ENCODE measurements at regions not wholly inside any gene's neighbourhood (a gene's known extent, or its start where the extent isn't known, plus 50 kb on each side); places are given as distances from the start of the nearest gene placed in this dataset.
A peak's percentile ranks its signal among the peaks of the same experiment; 100 is the strongest.
"Not testable (repeated sequence)": the region's sequence is repeated elsewhere in the genome, so short reads cannot be mapped to it uniquely, and the experiment has no call there.

DNA sequence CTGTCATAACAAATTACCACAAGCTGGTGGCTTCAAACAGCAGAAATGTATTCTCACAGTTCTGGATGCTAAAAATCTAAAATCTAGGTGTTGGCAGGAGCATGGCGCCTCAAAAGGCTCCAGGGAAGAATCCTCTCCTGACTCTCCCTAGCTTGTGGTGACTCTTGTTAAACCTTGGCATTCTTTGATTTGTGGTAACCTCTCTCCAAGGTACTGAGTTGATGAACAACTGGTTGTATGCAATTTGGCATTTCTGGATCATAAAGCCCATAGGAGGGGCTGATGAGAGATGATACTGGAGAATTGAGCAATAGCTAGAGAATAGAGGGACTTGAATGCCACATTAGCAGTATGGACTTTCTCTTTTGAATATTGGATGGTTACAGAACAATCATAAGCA, 821.8 kb downstream of the TBL1XR1 start:
- no peaks in the 10 kb centered on the region for H3K4me1 Mint-ChIP-seq
- peaks cover 0 to 2% (median 2%) of the 10 kb centered on the region in 3 donors for H3K9me3 Mint-ChIP-seq
- no peak overlapping the region for H3K27ac Mint-ChIP-seq
- H3K4me3 Mint-ChIP-seq, result no peak overlapping the region
- no peaks in the 10 kb centered on the region for H3K36me3 Mint-ChIP-seq
- H3K27me3 Mint-ChIP-seq, result no peaks in the 10 kb centered on the region

GRCh38 chr3:176362191-176362731, 835.0 kb downstream of the TBL1XR1 start:
- no peak overlapping the region for H3K27ac Mint-ChIP-seq
- H3K36me3 Mint-ChIP-seq, result no peaks in the 10 kb centered on the region
- H3K4me1 Mint-ChIP-seq, result no peaks in the 10 kb centered on the region
- no peaks in the 10 kb centered on the region for H3K27me3 Mint-ChIP-seq
- no peak overlapping the region for H3K4me3 Mint-ChIP-seq
- H3K9me3 Mint-ChIP-seq, result peaks cover 4 to 11% (median 4%) of the 10 kb centered on the region in 3 donors

GRCh38 chr3:176359211-176359610, 838.1 kb downstream of the TBL1XR1 start:
- Mint-ChIP-seq H3K27ac (no peak overlapping the region), H3K27me3 (no peaks in the 10 kb centered on the region), H3K36me3 (no peaks in the 10 kb centered on the region), H3K4me1 (no peaks in the 10 kb centered on the region), H3K9me3 (peaks cover 4 to 11% (median 8%) of the 10 kb centered on the region in 3 donors), H3K4me3 (no peak overlapping the region)

GRCh38 chr3:176357891-176358290, 839.4 kb downstream of the TBL1XR1 start:
- Mint-ChIP-seq H3K27me3 (no peaks in the 10 kb centered on the region), H3K27ac (no peak overlapping the region), H3K36me3 (no peaks in the 10 kb centered on the region), H3K9me3 (peaks cover 6 to 11% (median 6%) of the 10 kb centered on the region in 3 donors), H3K4me1 (no peaks in the 10 kb centered on the region), H3K4me3 (no peak overlapping the region)

GRCh38 chr3:176354843-176355242, 842.4 kb downstream of the TBL1XR1 start:
- Mint-ChIP-seq H3K27me3 (no peaks in the 10 kb centered on the region), H3K36me3 (no peaks in the 10 kb centered on the region)

DNA sequence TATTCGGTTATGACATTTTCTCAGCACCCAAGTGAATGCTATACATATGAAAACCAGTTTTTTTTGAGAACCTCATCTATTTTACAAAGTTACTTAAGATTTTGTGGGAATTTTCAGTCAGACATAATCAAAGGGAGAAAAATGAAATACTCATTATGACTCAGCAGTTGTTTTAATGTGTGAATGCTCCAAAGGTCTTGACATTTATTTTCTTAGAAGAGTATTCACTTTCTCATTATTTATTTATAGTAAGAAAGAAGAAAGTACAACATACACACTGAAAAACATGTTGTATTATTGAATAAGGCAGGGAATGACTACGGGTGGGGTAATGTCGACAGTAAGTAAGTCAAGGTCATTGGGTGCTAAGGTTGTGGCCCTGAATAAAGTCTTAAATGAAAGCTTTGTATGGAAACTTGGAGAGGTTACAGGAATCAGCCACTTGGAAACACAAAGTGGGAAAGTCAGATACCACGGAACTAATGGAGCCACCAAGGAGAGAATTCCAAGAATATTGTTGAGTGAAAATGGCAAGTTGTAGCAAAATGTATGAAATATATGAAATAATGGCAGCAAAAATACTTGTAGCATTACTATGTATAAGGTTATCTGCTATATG, 844.5 kb downstream of the TBL1XR1 start:
- Mint-ChIP-seq H3K36me3 (no peaks in the 10 kb centered on the region), H3K4me1 (peaks cover 0 to 3% (median 0%) of the 10 kb centered on the region in 3 donors), H3K27ac (no peak overlapping the region), H3K4me3 (no peak overlapping the region), H3K9me3 (peaks cover 3 to 10% (median 5%) of the 10 kb centered on the region in 3 donors), H3K27me3 (no peaks in the 10 kb centered on the region)

More at GRCh38 chr3:176354843-176355242, 842.4 kb downstream of the TBL1XR1 start:
- Mint-ChIP-seq H3K4me3 (no peak overlapping the region), H3K9me3 (peaks cover 3 to 9% (median 5%) of the 10 kb centered on the region in 3 donors), H3K27ac (no peak overlapping the region), H3K4me1 (peaks cover 0 to 3% (median 0%) of the 10 kb centered on the region in 3 donors)

DNA sequence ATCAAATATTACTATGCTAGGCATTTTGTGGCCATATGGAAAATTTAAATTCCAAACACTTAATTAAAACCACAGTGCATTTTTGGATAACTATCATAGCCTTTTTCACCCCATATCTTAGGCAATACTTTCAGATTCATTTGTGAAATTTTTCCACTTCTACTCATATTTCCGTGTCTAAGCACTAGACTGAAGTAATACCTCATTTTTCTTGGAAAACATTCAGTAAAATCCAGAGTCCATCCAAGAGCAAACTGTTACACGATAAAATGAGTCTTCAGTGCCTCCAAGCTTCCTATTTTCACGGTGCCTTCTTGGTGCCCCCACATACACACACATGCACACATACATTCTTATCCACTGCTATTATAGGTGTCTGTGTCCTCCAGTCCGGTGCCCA, 845.9 kb downstream of the TBL1XR1 start:
- Mint-ChIP-seq H3K36me3 (no peaks in the 10 kb centered on the region), H3K4me3 (no peak overlapping the region), H3K9me3 (peaks cover 3 to 10% (median 5%) of the 10 kb centered on the region in 3 donors), H3K27ac (no peak overlapping the region), H3K27me3 (no peaks in the 10 kb centered on the region), H3K4me1 (peaks cover 0 to 3% (median 0%) of the 10 kb centered on the region in 3 donors)

DNA sequence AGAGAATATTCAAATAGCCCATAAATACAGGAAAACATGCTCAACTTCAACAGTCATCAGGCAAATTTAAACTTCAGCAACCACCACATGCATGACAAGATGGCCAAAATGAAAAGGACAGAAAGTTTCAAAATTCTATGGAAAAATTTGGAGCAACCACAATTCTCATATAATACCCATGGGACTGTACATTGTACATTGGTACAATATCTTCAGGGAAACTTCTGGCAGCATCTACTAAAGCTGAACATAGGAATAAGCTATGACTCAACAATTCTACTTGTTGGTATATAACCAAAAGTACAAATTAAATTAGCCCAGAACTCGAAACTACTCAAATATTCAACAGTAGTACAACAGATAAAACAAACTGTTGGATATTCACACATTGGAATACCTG, 847.6 kb downstream of the TBL1XR1 start:
- H3K4me1 Mint-ChIP-seq, result peaks cover 0 to 3% (median 0%) of the 10 kb centered on the region in 3 donors

GRCh38 chr3:176347424-176348146, 849.7 kb downstream of the TBL1XR1 start:
- H3K4me3 Mint-ChIP-seq, result no peak overlapping the region
- no peak overlapping the region for H3K27ac Mint-ChIP-seq
- no peaks in the 10 kb centered on the region for H3K27me3 Mint-ChIP-seq
- no peaks in the 10 kb centered on the region for H3K36me3 Mint-ChIP-seq
- H3K4me1 Mint-ChIP-seq, result peaks cover 0 to 3% (median 0%) of the 10 kb centered on the region in 3 donors
- H3K9me3 Mint-ChIP-seq, result peaks cover 2 to 10% (median 3%) of the 10 kb centered on the region in 3 donors

More for the DNA sequence above, 847.6 kb downstream of the TBL1XR1 start:
- H3K9me3 Mint-ChIP-seq, result peaks cover 3 to 10% (median 5%) of the 10 kb centered on the region in 3 donors
- H3K36me3 Mint-ChIP-seq, result no peaks in the 10 kb centered on the region
- H3K4me3 Mint-ChIP-seq, result no peak overlapping the region
- H3K27ac Mint-ChIP-seq, result no peak overlapping the region
- H3K27me3 Mint-ChIP-seq, result no peaks in the 10 kb centered on the region

- Mint-ChIP-seq H3K36me3 (no peaks in the 10 kb centered on the region), H3K4me3 (no peak overlapping the region), H3K9me3 (peaks cover 0 to 14% (median 5%) of the 10 kb centered on the region in 3 donors), H3K4me1 (no peaks in the 10 kb centered on the region), H3K27ac (peak overlapping the region in 1 of 3 donors; percentile 10), H3K27me3 (no peaks in the 10 kb centered on the region)
Observed at GRCh38 chr3:176341963-176342362, 855.3 kb downstream of the TBL1XR1 start.

DNA sequence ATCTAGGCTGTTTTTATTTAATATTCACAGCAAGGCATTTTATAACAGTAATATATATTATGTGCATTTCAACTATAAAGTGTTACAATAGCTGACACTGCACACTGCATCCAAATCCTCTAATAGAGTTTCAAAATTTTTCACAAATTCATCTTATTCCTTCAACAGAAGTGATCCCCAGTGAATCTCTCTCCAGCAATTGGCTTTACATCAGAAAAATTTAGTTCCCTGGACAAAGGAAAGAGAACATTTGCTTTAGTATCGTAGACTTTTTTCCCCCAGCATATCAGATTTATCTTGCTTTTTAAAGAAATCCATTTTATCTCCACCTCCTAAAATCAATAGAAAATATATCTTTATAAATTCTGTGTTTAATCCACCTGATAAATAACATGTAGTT, 868.6 kb downstream of the TBL1XR1 start:
- no peaks in the 10 kb centered on the region for H3K27me3 Mint-ChIP-seq
- H3K4me1 Mint-ChIP-seq, result no peaks in the 10 kb centered on the region
- no peak overlapping the region for H3K4me3 Mint-ChIP-seq
- no peak overlapping the region for H3K27ac Mint-ChIP-seq
- H3K9me3 Mint-ChIP-seq, result peaks cover 1 to 7% (median 6%) of the 10 kb centered on the region in 3 donors
- H3K36me3 Mint-ChIP-seq, result no peaks in the 10 kb centered on the region

DNA sequence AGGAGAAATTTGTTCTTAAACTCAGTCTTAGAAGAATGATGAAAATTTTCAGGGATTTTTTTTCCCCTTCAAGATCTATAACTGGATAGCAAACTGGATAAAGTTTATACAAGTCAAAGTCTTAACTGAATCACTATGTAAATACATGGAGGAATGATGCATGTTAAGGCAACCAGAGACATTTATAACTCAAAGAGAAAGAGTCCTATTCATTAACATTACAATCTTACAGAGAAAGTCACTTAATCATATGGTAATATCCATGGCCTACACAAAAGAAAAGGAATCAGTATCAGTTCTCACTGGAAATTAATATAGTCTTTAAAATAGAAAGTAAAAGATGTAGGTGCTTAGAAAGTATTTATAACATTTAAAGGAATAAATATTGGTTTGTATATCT, 869.1 kb downstream of the TBL1XR1 start:
- no peak overlapping the region for H3K4me3 Mint-ChIP-seq
- H3K9me3 Mint-ChIP-seq, result peaks cover 3 to 7% (median 5%) of the 10 kb centered on the region in 3 donors
- no peak overlapping the region for H3K27ac Mint-ChIP-seq
- no peaks in the 10 kb centered on the region for H3K36me3 Mint-ChIP-seq
- no peaks in the 10 kb centered on the region for H3K27me3 Mint-ChIP-seq
- H3K4me1 Mint-ChIP-seq, result no peaks in the 10 kb centered on the region

DNA sequence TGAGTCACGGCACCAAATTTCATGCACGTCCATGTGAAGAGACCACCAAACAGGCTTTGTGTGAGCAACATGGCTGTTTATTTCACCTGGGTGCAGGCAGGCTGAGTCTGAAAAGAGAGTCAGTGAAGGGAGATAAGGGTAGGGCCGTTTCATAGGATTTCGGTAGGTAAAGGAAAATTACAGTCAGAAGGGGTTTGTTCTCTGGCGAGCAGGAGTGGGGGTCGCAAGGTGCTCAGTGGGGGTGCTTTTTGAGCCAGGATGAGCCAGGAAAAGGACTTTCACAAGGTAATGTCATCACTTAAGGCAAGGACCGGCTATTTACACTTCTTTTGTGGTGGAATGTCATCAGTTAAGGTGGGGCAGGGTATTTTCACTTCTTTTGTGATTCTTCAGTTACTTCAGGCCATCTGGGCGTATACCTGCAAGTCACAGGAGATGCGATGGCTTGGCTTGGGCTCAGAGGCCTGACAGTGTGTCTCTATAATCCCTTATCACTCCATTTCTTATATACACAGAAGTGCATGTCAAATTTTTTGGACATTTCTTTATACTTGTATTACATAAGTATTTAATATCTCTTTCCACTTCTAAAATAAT, 870.3 kb downstream of the TBL1XR1 start:
- not testable (repeated sequence) for H3K9me3 Mint-ChIP-seq, H3K27me3 Mint-ChIP-seq, H3K36me3 Mint-ChIP-seq, H3K4me3 Mint-ChIP-seq, H3K4me1 Mint-ChIP-seq
- H3K27ac Mint-ChIP-seq, result peak overlapping the region in 1 of 3 donors; percentile 31

- not testable (repeated sequence) for H3K27me3 Mint-ChIP-seq
Observed at GRCh38 chr3:176321532-176321931, 875.8 kb downstream of the TBL1XR1 start.

GRCh38 chr3:176321099-176321498, 876.2 kb downstream of the TBL1XR1 start:
- H3K4me1 Mint-ChIP-seq, result no peaks in the 10 kb centered on the region
- no peaks in the 10 kb centered on the region for H3K36me3 Mint-ChIP-seq
- no peak overlapping the region for H3K27ac Mint-ChIP-seq

More at GRCh38 chr3:176321532-176321931, 875.8 kb downstream of the TBL1XR1 start:
- H3K4me1 Mint-ChIP-seq, H3K27ac Mint-ChIP-seq, H3K36me3 Mint-ChIP-seq, H3K9me3 Mint-ChIP-seq, H3K4me3 Mint-ChIP-seq: not testable (repeated sequence)

More at GRCh38 chr3:176321099-176321498, 876.2 kb downstream of the TBL1XR1 start:
- H3K4me3 Mint-ChIP-seq, result no peak overlapping the region
- H3K27me3 Mint-ChIP-seq, result no peaks in the 10 kb centered on the region
- H3K9me3 Mint-ChIP-seq, result peaks cover 0 to 5% (median 3%) of the 10 kb centered on the region in 3 donors
